Small intestine (tissue), 7 donors: ENCODE measurements at regions not wholly inside any gene's neighbourhood (a gene's known extent, or its start where the extent isn't known, plus 50 kb on each side); places are given as distances from the start of the nearest gene placed in this dataset.

Experiments used
- DNase-seq, 2 donors: peaks; one replicate each; pipeline versions ENCODE4 v3.0.0 to v3.0.0-alpha.2; 2013
- FAIRE-seq: peaks from 2 replicates; lab custom pipeline; 2012; peaks lifted over from hg19 to GRCh38; lab: Jason Lieb, UNC
- H3K27ac ChIP-seq, 3 donors: one replicate each; pipeline ENCODE4 v1.5.1; 2013; ENCODE audit warnings: low read length in 2 of 3, mild to moderate bottlenecking in 2 of 3, control low read depth in 1 of 3, inconsistent platforms in 1 of 3, low read depth in 1 of 3, moderate library complexity in 1 of 3
- H3K27me3 ChIP-seq, 3 donors: one replicate each; pipeline ENCODE4 v1.6.1; 2013; ENCODE audit warnings: low read length in 3 of 3, inconsistent platforms in 1 of 3; ENCODE audit not compliant: control insufficient read depth in 3 of 3, insufficient read depth in 3 of 3
- H3K36me3 ChIP-seq, 3 donors: one replicate each; pipeline ENCODE4 v1.6.1; 2013; ENCODE audit warnings: low read length in 3 of 3, inconsistent platforms in 1 of 3, low read depth in 1 of 3, mild to moderate bottlenecking in 1 of 3, moderate library complexity in 1 of 3; ENCODE audit not compliant: control insufficient read depth in 3 of 3, insufficient read depth in 2 of 3
- H3K4me1 ChIP-seq, 3 donors: one replicate each; pipeline ENCODE4 v1.6.1; 2013; ENCODE audit warnings: low read length in 2 of 3, inconsistent platforms in 1 of 3, low read depth in 1 of 3, mild to moderate bottlenecking in 1 of 3, moderate library complexity in 1 of 3; ENCODE audit not compliant: control insufficient read depth in 3 of 3, insufficient read depth in 2 of 3
- H3K4me3 ChIP-seq, 3 donors: one replicate each; pipeline ENCODE4 v1.5.1; 2013; ENCODE audit warnings: low read length in 3 of 3, control low read depth in 1 of 3, inconsistent platforms in 1 of 3, low read depth in 1 of 3, mild to moderate bottlenecking in 1 of 3, moderate library complexity in 1 of 3
- H3K9me3 ChIP-seq, 2 donors: one replicate each; pipeline ENCODE4 v1.6.1; 2013; ENCODE audit warnings: low read depth in 1 of 2, low read length in 1 of 2; ENCODE audit not compliant: control insufficient read depth in 2 of 2, insufficient read depth in 1 of 2
- WGBS, 3 donors: extraction: QIAGEN DNeasy Blood & Tissue Kit; methylation state at CpG; one replicate each; pipeline ENCODE4 v1.1.7; 2013; 5-methylcytosine and 5-hydroxymethylcytosine counted together
- donor health status: healthy with polysubstance abuse.
- donor health status: control.
- donor health status: control.
- donor health status: Bipolar disorder and iron deficiency.
- donor health status: healthy.

- H3K36me3 ChIP-seq = no peaks in the 10 kb centered on the region
- H3K27ac ChIP-seq = peak overlapping the region in 2 of 3 donors; percentile 61 to 91
- FAIRE-seq = no peak
- H3K4me1 ChIP-seq = peaks cover 13 to 44% (median 33%) of the 10 kb centered on the region in 3 donors
- peak; percentile 32 to 75 for DNase-seq
- WGBS, 3 donors = 8 to 40% (median 21%) methylated on average over 5 of the region's 5 CpGs
- H3K27me3 ChIP-seq = no peaks in the 10 kb centered on the region
- H3K4me3 ChIP-seq = no peak overlapping the region
- H3K9me3 ChIP-seq = no peaks in the 10 kb centered on the region
Observed at GRCh38 chr7:130996205-130996832, 262.3 kb upstream of the KLF14 start.

GRCh38 chr7:130996833-130997231, 262.8 kb upstream of the KLF14 start:
- H3K4me3 ChIP-seq = no peak overlapping the region
- FAIRE-seq (no peak), DNase-seq (peak; percentile 83 to 88)
- 7 to 19% (median 17%) methylated on average over 6 of the region's 6 CpGs for WGBS, 3 donors
- no peaks in the 10 kb centered on the region for H3K27me3 ChIP-seq
- H3K4me1 ChIP-seq = peaks cover 13 to 44% (median 33%) of the 10 kb centered on the region in 3 donors
- H3K9me3 ChIP-seq = peaks cover 0 to under 1% of the 10 kb centered on the region in 2 donors
- H3K36me3 ChIP-seq = no peaks in the 10 kb centered on the region
- peak overlapping the region in 2 of 3 donors; percentile 61 to 91 for H3K27ac ChIP-seq

GRCh38 chr7:130998993-130999602, 265.1 kb upstream of the KLF14 start:
- Histone ChIP-seq H3K9me3 (peaks cover 0 to 9% of the 10 kb centered on the region in 2 donors), H3K4me3 (no peak overlapping the region), H3K27ac (no peak overlapping the region), H3K4me1 (peaks cover 13 to 34% (median 31%) of the 10 kb centered on the region in 3 donors), H3K27me3 (no peaks in the 10 kb centered on the region), H3K36me3 (no peaks in the 10 kb centered on the region)
- FAIRE-seq = no peak
- 84 to 98% (median 90%) methylated on average over 3 of the region's 3 CpGs for WGBS, 3 donors
- no peak for DNase-seq

GRCh38 chr7:130999926-131000325, 265.9 kb upstream of the KLF14 start:
- Histone ChIP-seq H3K27me3 (no peaks in the 10 kb centered on the region), H3K36me3 (no peaks in the 10 kb centered on the region), H3K27ac (no peak overlapping the region), H3K9me3 (peaks cover 0 to 9% of the 10 kb centered on the region in 2 donors), H3K4me1 (peaks cover 7 to 26% (median 22%) of the 10 kb centered on the region in 3 donors), H3K4me3 (no peak overlapping the region)
- WGBS, 3 donors = 44 to 73% (median 51%) methylated on average over 4 of the region's 4 CpGs
- FAIRE-seq (no peak), DNase-seq (no peak)

- Histone ChIP-seq H3K9me3 (peaks cover 0 to 9% of the 10 kb centered on the region in 2 donors), H3K4me3 (no peak overlapping the region), H3K27me3 (no peaks in the 10 kb centered on the region), H3K4me1 (peaks cover 5 to 21% (median 21%) of the 10 kb centered on the region in 3 donors), H3K36me3 (no peaks in the 10 kb centered on the region), H3K27ac (no peak overlapping the region)
- FAIRE-seq (no peak), DNase-seq (no peak)
- WGBS, 3 donors = 57 to 80% (median 73%) methylated on average over 6 of the region's 6 CpGs
Observed at GRCh38 chr7:131000389-131000788, 266.4 kb upstream of the KLF14 start.

- no peak overlapping the region for H3K27ac ChIP-seq
- no peaks in the 10 kb centered on the region for H3K27me3 ChIP-seq
- no peak for DNase-seq
- no peak overlapping the region for H3K4me3 ChIP-seq
- H3K36me3 ChIP-seq = no peaks in the 10 kb centered on the region
- FAIRE-seq = no peak
- peaks cover 0 to 9% of the 10 kb centered on the region in 2 donors for H3K9me3 ChIP-seq
- peaks cover 4 to 19% (median 19%) of the 10 kb centered on the region in 3 donors for H3K4me1 ChIP-seq
- WGBS, 3 donors = 48 to 49% (median 48%) methylated on average over 2 of the region's 2 CpGs
Observed at GRCh38 chr7:131000873-131001272, 266.9 kb upstream of the KLF14 start.

GRCh38 chr7:131002600-131002999, 268.6 kb upstream of the KLF14 start:
- Histone ChIP-seq H3K9me3 (peaks cover 0 to 9% of the 10 kb centered on the region in 2 donors), H3K4me1 (peaks cover 0 to 13% (median 9%) of the 10 kb centered on the region in 3 donors), H3K27me3 (no peaks in the 10 kb centered on the region), H3K36me3 (no peaks in the 10 kb centered on the region), H3K27ac (no peak overlapping the region), H3K4me3 (no peak overlapping the region)
- no peak for DNase-seq
- FAIRE-seq = no peak
- 92 to 100% (median 97%) methylated on average over 1 of the region's 1 CpG for WGBS, 3 donors

GRCh38 chr7:131003634-131004033, 269.6 kb upstream of the KLF14 start:
- 72 to 80% (median 77%) methylated on average over 4 of the region's 4 CpGs for WGBS, 3 donors
- peaks cover 0 to 17% (median 7%) of the 10 kb centered on the region in 3 donors for H3K4me1 ChIP-seq

More at GRCh38 chr7:131003634-131004033, 269.6 kb upstream of the KLF14 start:
- Histone ChIP-seq H3K27me3 (no peaks in the 10 kb centered on the region), H3K36me3 (no peaks in the 10 kb centered on the region), H3K9me3 (peaks cover 0 to 9% of the 10 kb centered on the region in 2 donors), H3K4me3 (no peak overlapping the region), H3K27ac (no peak overlapping the region)
- DNase-seq = no peak
- FAIRE-seq = no peak
